Activated naive CD8-positive, alpha-beta T cell treated with anti-CD3 and anti-CD28 coated beads, Interleukin-2, amount 10 ng/mL, durations not matched to agents 7 days and 5 days (primary cell): ENCODE measurements at regions not wholly inside any gene's neighbourhood (a gene's known extent, or its start where the extent isn't known, plus 50 kb on each side); places are given as distances from the start of the nearest gene placed in this dataset.

ENCODE experiments used
- ATAC-seq: fragments of 150-1000 bp; cut with Tn5 transposase; one replicate; pipeline ENCODE4 v1.10.0; 2021; ENCODE audit warnings: low read depth, moderate library complexity
- POLR2A ChIA-PET: fragments of 350-600 bp; sonication (Branson Sonifier 250); formaldehyde crosslinking; loops from one replicate; lab custom pipeline; 2021; ENCODE audit warnings: antibody characterized with exemption; lab: Charles Lee
- DNase-seq: peaks from one replicate; pipeline ENCODE4 v3.0.0; 2021
- H3K27ac Mint-ChIP-seq: one replicate; pipeline ENCODE4 v1.8.0; 2022; ENCODE audit warnings: mild to moderate bottlenecking, mixed read lengths
- H3K27me3 Mint-ChIP-seq: one replicate; pipeline ENCODE4 v1.8.0; 2022; ENCODE audit warnings: mild to moderate bottlenecking, moderate library complexity, mixed read lengths
- H3K36me3 Mint-ChIP-seq: one replicate; pipeline ENCODE4 v1.8.0; 2021; ENCODE audit warnings: mild to moderate bottlenecking, mixed read lengths
- H3K4me1 Mint-ChIP-seq: one replicate; pipeline ENCODE4 v1.8.0; 2021; ENCODE audit warnings: mixed read lengths
- H3K4me3 Mint-ChIP-seq: one replicate; pipeline ENCODE4 v1.8.0; 2022; ENCODE audit warnings: mild to moderate bottlenecking, moderate library complexity, mixed read lengths
- H3K9me3 Mint-ChIP-seq: one replicate; pipeline ENCODE4 v1.8.0; 2021; ENCODE audit warnings: mixed read lengths

DNA sequence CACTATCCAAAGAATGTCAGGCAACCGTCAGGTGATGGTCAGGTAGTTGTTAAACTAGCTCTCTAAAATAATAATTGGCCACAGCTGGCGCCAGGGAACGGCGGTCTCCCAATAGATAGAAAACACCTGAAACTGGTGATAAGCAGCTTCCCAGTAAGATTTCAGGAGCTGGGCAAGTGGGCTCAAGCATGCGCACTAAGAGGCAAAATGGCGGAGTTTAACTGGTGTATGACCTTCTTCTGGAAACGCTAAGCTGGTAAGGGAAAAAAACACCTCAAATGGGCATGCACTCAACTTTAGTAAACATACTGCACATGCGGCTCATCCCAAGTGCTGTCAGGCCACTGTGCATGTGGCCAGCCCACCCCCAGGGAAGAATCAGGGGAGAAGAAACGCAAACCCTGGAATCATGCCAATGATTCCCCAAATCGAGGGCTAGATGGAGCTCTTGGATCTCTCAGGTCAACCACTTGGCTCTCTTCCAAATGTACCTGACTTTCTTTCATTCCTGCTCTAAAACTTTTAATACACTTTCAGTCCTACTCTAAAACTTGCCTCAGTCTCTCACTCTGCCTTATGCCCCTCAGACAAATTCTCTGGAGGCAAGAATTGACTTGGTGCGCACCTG lies 195.0 kb downstream of the ZNF621 start:
- DNase-seq (no peak), ATAC-seq (no peak)
- Mint-ChIP-seq H3K27ac (no peak overlapping the region), H3K36me3 (no peaks in the 10 kb centered on the region), H3K4me1 (peaks cover 2% of the 10 kb centered on the region), H3K9me3 (no peaks in the 10 kb centered on the region), H3K4me3 (no peak overlapping the region), H3K27me3 (peaks cover 10% of the 10 kb centered on the region)
- POLR2A ChIA-PET: no interaction called here

DNA sequence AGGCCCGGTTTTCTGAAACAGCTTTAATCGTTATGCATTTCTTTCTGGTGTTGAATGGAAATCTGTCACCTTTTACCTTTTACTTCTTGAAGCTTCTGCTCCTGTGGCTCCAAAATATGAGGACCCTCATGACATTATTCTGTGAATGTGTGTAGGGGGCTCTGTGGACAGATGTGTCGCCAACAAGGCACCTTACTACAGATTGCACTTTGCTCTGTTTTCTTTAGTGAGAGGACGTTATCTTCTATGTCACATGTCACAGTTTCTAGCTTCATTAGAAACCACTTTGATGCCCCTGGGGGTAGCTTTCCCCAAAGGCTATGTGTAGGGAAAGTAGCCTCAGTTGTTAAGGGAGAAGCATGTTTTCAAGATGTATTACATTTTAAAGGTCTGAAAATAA lies 195.6 kb downstream of the ZNF621 start:
- Mint-ChIP-seq H3K4me1 (no peaks in the 10 kb centered on the region), H3K27ac (no peak overlapping the region), H3K27me3 (peaks cover 6% of the 10 kb centered on the region), H3K9me3 (no peaks in the 10 kb centered on the region), H3K4me3 (no peak overlapping the region), H3K36me3 (no peaks in the 10 kb centered on the region)
- POLR2A ChIA-PET: no interaction called here
- DNase-seq (no peak), ATAC-seq (no peak)

GRCh38 chr3:40720863-40721262 lies 196.1 kb downstream of the ZNF621 start:
- ATAC-seq (no peak), DNase-seq (no peak)
- Mint-ChIP-seq H3K9me3 (no peaks in the 10 kb centered on the region), H3K4me3 (no peak overlapping the region), H3K27me3 (peaks cover 3% of the 10 kb centered on the region), H3K4me1 (no peaks in the 10 kb centered on the region), H3K27ac (no peak overlapping the region), H3K36me3 (no peaks in the 10 kb centered on the region)
- POLR2A ChIA-PET: no interaction called here

GRCh38 chr3:40723083-40723660 lies 198.4 kb downstream of the ZNF621 start:
- POLR2A ChIA-PET: no interaction called here
- no peak overlapping the region for H3K27ac Mint-ChIP-seq
- no peaks in the 10 kb centered on the region for H3K9me3 Mint-ChIP-seq
- H3K4me3 Mint-ChIP-seq: no peak overlapping the region
- H3K36me3 Mint-ChIP-seq: no peaks in the 10 kb centered on the region
- H3K27me3 Mint-ChIP-seq: peaks cover 5% of the 10 kb centered on the region
- no peaks in the 10 kb centered on the region for H3K4me1 Mint-ChIP-seq
- DNase-seq (no peak), ATAC-seq (no peak)

DNA sequence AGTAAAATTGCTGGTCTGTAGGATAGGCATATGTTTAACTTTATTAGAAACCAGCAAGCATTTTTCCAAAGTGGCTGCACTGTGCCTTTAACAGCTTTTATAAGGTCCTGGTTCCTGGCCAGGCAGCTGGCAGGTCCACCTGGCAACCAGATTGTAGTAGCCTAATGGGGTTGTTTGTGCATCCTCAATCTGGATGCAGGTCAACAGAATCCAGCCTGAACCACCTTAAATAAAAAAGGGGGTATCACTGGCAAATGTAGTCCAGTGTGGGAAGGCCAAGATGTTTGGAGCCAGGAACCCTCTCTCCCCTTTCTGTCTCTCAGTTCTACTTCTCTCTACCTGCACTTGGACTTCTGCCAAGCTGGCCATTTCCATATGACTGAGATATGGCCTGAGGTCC lies 200.3 kb downstream of the ZNF621 start:
- Mint-ChIP-seq H3K9me3 (peaks cover 4% of the 10 kb centered on the region), H3K27ac (no peak overlapping the region), H3K27me3 (peaks cover 5% of the 10 kb centered on the region), H3K4me3 (no peak overlapping the region), H3K36me3 (no peaks in the 10 kb centered on the region), H3K4me1 (no peaks in the 10 kb centered on the region)
- POLR2A ChIA-PET: no interaction called here
- ATAC-seq (no peak), DNase-seq (no peak)

DNA sequence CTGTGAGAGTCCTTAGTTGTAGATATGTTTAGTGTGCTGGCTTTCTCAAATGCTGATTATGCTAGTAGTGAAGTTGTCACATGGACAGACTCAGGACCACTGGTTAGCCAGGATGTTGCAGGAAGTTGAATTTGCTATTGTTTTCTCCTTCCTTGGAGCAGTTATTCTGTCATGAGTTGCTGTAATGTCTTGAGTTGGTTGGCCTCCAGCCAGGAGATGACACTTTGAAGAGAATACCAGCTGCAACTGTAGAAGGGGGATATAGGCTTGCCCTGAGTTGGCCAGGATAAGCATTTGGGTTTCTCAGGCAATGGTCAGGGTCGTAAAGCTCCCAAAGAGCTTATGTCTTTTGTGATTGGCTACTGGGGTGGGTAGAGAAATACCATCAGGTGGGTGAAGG lies 206.7 kb downstream of the ZNF621 start:
- Mint-ChIP-seq H3K27me3 (peaks cover 12% of the 10 kb centered on the region), H3K4me1 (no peaks in the 10 kb centered on the region), H3K36me3 (no peaks in the 10 kb centered on the region), H3K9me3 (peaks cover 4% of the 10 kb centered on the region), H3K4me3 (no peak overlapping the region), H3K27ac (no peak overlapping the region)
- POLR2A ChIA-PET: no interaction called here
- no peak for ATAC-seq
- DNase-seq: no peak

GRCh38 chr3:40736943-40737342 lies 212.2 kb downstream of the ZNF621 start:
- Mint-ChIP-seq H3K9me3 (no peaks in the 10 kb centered on the region), H3K4me1 (no peaks in the 10 kb centered on the region), H3K27ac (no peak overlapping the region), H3K36me3 (no peaks in the 10 kb centered on the region), H3K4me3 (no peak overlapping the region), H3K27me3 (peaks cover 8% of the 10 kb centered on the region)
- DNase-seq (no peak), ATAC-seq (no peak)
- POLR2A ChIA-PET: no interaction called here

GRCh38 chr3:40737343-40737742 lies 212.6 kb downstream of the ZNF621 start:
- DNase-seq (no peak), ATAC-seq (no peak)
- Mint-ChIP-seq H3K4me3 (no peak overlapping the region), H3K27ac (no peak overlapping the region), H3K36me3 (no peaks in the 10 kb centered on the region), H3K27me3 (peaks cover 8% of the 10 kb centered on the region), H3K9me3 (no peaks in the 10 kb centered on the region), H3K4me1 (no peaks in the 10 kb centered on the region)
- POLR2A ChIA-PET: no interaction called here

DNA sequence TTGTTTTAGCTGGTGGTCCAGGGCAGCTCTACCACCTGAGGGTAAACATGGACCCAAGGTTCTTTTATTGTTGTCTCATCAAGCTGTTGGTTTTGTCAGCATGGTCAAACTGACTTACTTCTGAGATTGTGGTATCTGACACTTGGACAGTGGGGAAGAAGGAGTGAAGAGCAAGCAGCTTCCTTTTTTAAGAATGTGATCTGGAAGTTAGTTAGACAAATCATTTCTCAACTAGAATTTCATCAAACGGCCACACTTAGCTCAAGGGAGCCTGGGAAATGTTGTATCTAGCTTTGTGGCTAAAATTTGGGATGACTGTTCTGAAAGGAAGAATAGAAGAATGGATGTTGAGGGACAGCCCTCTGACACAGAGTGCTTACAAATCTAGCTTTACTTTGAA lies 215.2 kb downstream of the ZNF621 start:
- no peaks in the 10 kb centered on the region for H3K9me3 Mint-ChIP-seq
- H3K36me3 Mint-ChIP-seq: no peaks in the 10 kb centered on the region
- POLR2A ChIA-PET: no interaction called here
- DNase-seq (no peak), ATAC-seq (no peak)
- H3K27me3 Mint-ChIP-seq: peaks cover 9% of the 10 kb centered on the region
- no peaks in the 10 kb centered on the region for H3K4me1 Mint-ChIP-seq
- no peak overlapping the region for H3K27ac Mint-ChIP-seq
- no peak overlapping the region for H3K4me3 Mint-ChIP-seq

DNA sequence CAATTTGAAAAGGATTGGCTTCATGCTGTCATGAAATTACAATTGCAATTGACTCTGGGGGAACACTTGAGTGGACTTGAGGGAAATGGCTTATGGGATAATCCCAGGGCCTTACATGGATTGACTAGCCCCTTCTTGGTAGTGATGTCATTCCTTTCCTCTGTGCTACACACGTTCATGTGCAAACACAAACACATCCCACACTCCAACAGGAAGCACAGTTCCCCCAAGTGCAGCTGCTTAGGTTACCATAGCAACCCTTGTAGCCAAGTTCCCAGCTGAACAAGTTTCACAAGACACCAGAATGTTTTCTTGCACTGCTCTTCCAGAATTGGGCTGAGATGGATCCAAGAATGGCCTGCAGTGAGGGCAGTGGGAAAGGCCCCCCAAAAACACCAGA lies 217.0 kb downstream of the ZNF621 start:
- no peaks in the 10 kb centered on the region for H3K9me3 Mint-ChIP-seq
- no peak for DNase-seq
- no peaks in the 10 kb centered on the region for H3K4me1 Mint-ChIP-seq
- POLR2A ChIA-PET: no interaction called here
- H3K27ac Mint-ChIP-seq: no peak overlapping the region
- no peak overlapping the region for H3K4me3 Mint-ChIP-seq
- H3K27me3 Mint-ChIP-seq: peaks cover 12% of the 10 kb centered on the region
- ATAC-seq: no peak
- no peaks in the 10 kb centered on the region for H3K36me3 Mint-ChIP-seq

- Mint-ChIP-seq H3K36me3 (no peaks in the 10 kb centered on the region), H3K9me3 (no peaks in the 10 kb centered on the region), H3K4me1 (no peaks in the 10 kb centered on the region), H3K27ac (no peak overlapping the region), H3K27me3 (peaks cover 10% of the 10 kb centered on the region), H3K4me3 (no peak overlapping the region)
- DNase-seq (no peak), ATAC-seq (no peak)
- POLR2A ChIA-PET: no interaction called here
These were observed 220.8 kb downstream of the ZNF621 start for GRCh38 chr3:40745381-40746106.

- H3K36me3 Mint-ChIP-seq: no peaks in the 10 kb centered on the region
- H3K4me3 Mint-ChIP-seq: no peak overlapping the region
- DNase-seq: no peak
- H3K9me3 Mint-ChIP-seq: no peaks in the 10 kb centered on the region
- H3K27ac Mint-ChIP-seq: no peak overlapping the region
- POLR2A ChIA-PET: no interaction called here
- no peak for ATAC-seq
- H3K4me1 Mint-ChIP-seq: no peaks in the 10 kb centered on the region
- H3K27me3 Mint-ChIP-seq: peaks cover 14% of the 10 kb centered on the region
These were observed 226.9 kb downstream of the ZNF621 start for GRCh38 chr3:40751666-40752065.

- DNase-seq (no peak), ATAC-seq (no peak)
- Mint-ChIP-seq H3K9me3 (no peaks in the 10 kb centered on the region), H3K36me3 (no peaks in the 10 kb centered on the region), H3K4me1 (no peaks in the 10 kb centered on the region), H3K27me3 (peaks cover 18% of the 10 kb centered on the region), H3K27ac (no peak overlapping the region), H3K4me3 (no peak overlapping the region)
- POLR2A ChIA-PET: no interaction called here
These were observed 227.7 kb downstream of the ZNF621 start for GRCh38 chr3:40752492-40752891.

DNA sequence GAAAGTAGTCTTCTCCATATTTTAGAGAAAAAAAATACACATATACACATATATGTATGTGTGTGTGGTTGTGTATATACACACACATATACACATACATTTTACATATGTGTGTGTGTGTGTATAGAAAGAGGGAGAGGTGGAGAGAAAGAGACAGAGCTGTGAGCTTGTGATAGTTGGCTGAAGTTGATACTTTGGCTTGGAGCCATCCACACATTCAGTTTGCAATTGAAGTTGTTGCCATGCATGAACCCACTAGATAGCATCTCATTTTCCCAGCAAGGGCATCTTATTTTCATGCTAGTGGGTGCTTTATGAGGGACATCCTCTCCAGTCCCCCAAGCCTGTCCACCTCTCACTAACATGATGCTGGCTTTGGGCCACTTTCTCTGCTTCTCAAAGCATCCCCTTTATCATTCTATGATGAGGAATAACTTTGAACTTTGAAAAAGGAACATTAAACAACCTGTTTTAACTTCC lies 228.6 kb downstream of the ZNF621 start:
- DNase-seq (no peak), ATAC-seq (no peak)
- no peaks in the 10 kb centered on the region for H3K36me3 Mint-ChIP-seq
- H3K4me1 Mint-ChIP-seq: no peaks in the 10 kb centered on the region
- no peak overlapping the region for H3K27ac Mint-ChIP-seq
- POLR2A ChIA-PET: no interaction called here
- H3K9me3 Mint-ChIP-seq: no peaks in the 10 kb centered on the region
- no peak overlapping the region for H3K4me3 Mint-ChIP-seq
- H3K27me3 Mint-ChIP-seq: peaks cover 20% of the 10 kb centered on the region
